ENCODE measurements at regions not wholly inside any gene's neighbourhood (a gene's known extent, or its start where the extent isn't known, plus 50 kb on each side); places are given as distances from the start of the nearest gene placed in this dataset.

GRCh38 chr1:209202830-209203532 is 380.5 kb upstream of the CAMK1G start:
- H3K4me1 ChIP-seq (ENCODE audit: control insufficient read depth, insufficient read depth, low read length), result no peaks in the 10 kb centered on the region
- BruUV-seq (replicated peaks), result no TSS peak
- H3K27ac ChIP-seq (ENCODE audit: low read length), result no peak overlapping the region
- intact Hi-C loops (cut with micrococcal nuclease; ENCODE audit: unreplicated experiment), result loop anchor here (5.0 to 10.0 kb wide), 2 partner anchors 44 to 362 kb away; no protein-coding TSS in a partner anchor
- no peak overlapping the region for H3K4me3 ChIP-seq (ENCODE audit: low read depth in 2 of 2, low read length in 2 of 2)
- TF ChIP-seq CTCF (IDR thresholded peaks at IDR 0.05) (peak; percentile 85), REST (IDR thresholded peaks at IDR 0.05; ENCODE audit: insufficient read depth in 1 of 2, low read depth in 2 of 2, low read length in 1 of 2) (no peak)
- in situ Hi-C loops (cut with HindIII; ENCODE audit: low pct_unique_long_range_greater_than_20kb, low sequenced_read_pairs), result no loop called here
- H3K9me3 ChIP-seq (ENCODE audit: control insufficient read depth, insufficient read depth, low read depth, low read length), result no peaks in the 10 kb centered on the region
- H3K27me3 ChIP-seq (ENCODE audit: control insufficient read depth, insufficient read depth, low read length), result peaks cover 8% of the 10 kb centered on the region; the same call in 1 of the 2 replicates
- POLR2A ChIA-PET, result no interaction called here
- H3K36me3 ChIP-seq (ENCODE audit: control insufficient read depth, insufficient read depth, low read length), result no peaks in the 10 kb centered on the region
- CTCF ChIA-PET, result no interaction called here
- 0 out of 2 replicates have a peak, but pooled peaks have one; percentile 26 for ATAC-seq
- peak; percentile 5 for DNase-seq (ENCODE audit: low read depth, low spot score)

GRCh38 chr1:209203533-209203895 is 380.0 kb upstream of the CAMK1G start:
- DNase-seq (ENCODE audit: low read depth, low spot score) (no peak), ATAC-seq (no peak)
- in situ Hi-C loops (cut with HindIII; ENCODE audit: low pct_unique_long_range_greater_than_20kb, low sequenced_read_pairs), result no loop called here
- no peaks in the 10 kb centered on the region for H3K9me3 ChIP-seq (ENCODE audit: control insufficient read depth, insufficient read depth, low read depth, low read length)
- no peak overlapping the region for H3K27ac ChIP-seq (ENCODE audit: low read length)
- H3K36me3 ChIP-seq (ENCODE audit: control insufficient read depth, insufficient read depth, low read length), result no peaks in the 10 kb centered on the region
- intact Hi-C loops (cut with micrococcal nuclease; ENCODE audit: unreplicated experiment), result loop anchor here (5.0 to 10.0 kb wide), 2 partner anchors 44 to 361 kb away; no protein-coding TSS in a partner anchor
- no TSS peak for BruUV-seq (replicated peaks)
- ChIA-PET POLR2A (no interaction called here), CTCF (interaction anchor here (0.6 to 0.8 kb wide), 3 partner anchors 30 to 952 kb away, joined by 3 to 4 read pairs (median 3); no protein-coding TSS in a partner anchor)
- no peaks in the 10 kb centered on the region for H3K4me1 ChIP-seq (ENCODE audit: control insufficient read depth, insufficient read depth, low read length)
- H3K4me3 ChIP-seq (ENCODE audit: low read depth in 2 of 2, low read length in 2 of 2), result no peak overlapping the region
- TF ChIP-seq POLR2AphosphoS5 (IDR thresholded peaks at IDR 0.05; ENCODE audit: low read depth, low read length) (no peak), CTCF (IDR thresholded peaks at IDR 0.05) (no peak), REST (IDR thresholded peaks at IDR 0.05; ENCODE audit: insufficient read depth in 1 of 2, low read depth in 2 of 2, low read length in 1 of 2) (no peak), SIN3A (IDR thresholded peaks at IDR 0.05; ENCODE audit: borderline replicate concordance, insufficient read depth, low read depth, low read length) (no peak), TCF7L2 (IDR thresholded peaks at IDR 0.05; ENCODE audit: low read depth, low read length) (no peak)
- H3K27me3 ChIP-seq (ENCODE audit: control insufficient read depth, insufficient read depth, low read length), result peaks cover 10% of the 10 kb centered on the region; the same call in 1 of the 2 replicates
